Upper lobe of left lung (tissue), 6 donors: ENCODE measurements at regions not wholly inside any gene's neighbourhood (a gene's known extent, or its start where the extent isn't known, plus 50 kb on each side); places are given as distances from the start of the nearest gene placed in this dataset.

Source experiments
- ATAC-seq, 2 donors: fragments of 200-7000 bp; cut with Tn5 transposase; one replicate each; pipeline ENCODE4 v1.9.1; 2022; ENCODE audit warnings: mild to moderate bottlenecking in 2 of 2, moderate library complexity in 2 of 2; ENCODE audit not compliant: low FRiP score in 2 of 2
- DNase-seq, 2 donors: peaks; one replicate each; pipeline ENCODE4 v3.0.0-alpha.2; 2019 to 2020
- H3K27ac ChIP-seq, 4 donors: fragments of 200-600 bp; sonication (generic); one replicate each; pipeline ENCODE4 v1.5.1; 2016 to 2019
- H3K27me3 ChIP-seq, 4 donors: fragments of 200-600 bp; sonication (generic); one replicate each; pipeline ENCODE4 v1.5.1; 2017 to 2019
- H3K36me3 ChIP-seq, 4 donors: fragments of 200-600 bp; sonication (generic); one replicate each; pipeline ENCODE4 v1.5.1; 2016 to 2019
- H3K4me1 ChIP-seq, 4 donors: fragments of 200-600 bp; sonication (generic); one replicate each; pipeline ENCODE4 v1.5.1; 2018 to 2019
- H3K4me3 ChIP-seq, 4 donors: fragments of 200-600 bp; sonication (generic); one replicate each; pipeline ENCODE4 v1.5.1; 2017 to 2019; ENCODE audit warnings: mild to moderate bottlenecking in 2 of 4, moderate library complexity in 1 of 4
- H3K9me3 ChIP-seq, 4 donors: fragments of 200-600 bp; sonication (generic); one replicate each; pipeline ENCODE4 v1.5.1; 2018 to 2019
- CTCF ChIP-seq, 6 experiments: fragments of 450-650 bp in 4 of 6; fragments of 200-600 bp in 2 of 6; sonication (generic) in 2 of 6; IDR thresholded peaks; one replicate each; pipeline ENCODE4 v1.5.1; 2016 to 2019; ENCODE audit warnings: antibody characterized with exemption in 6 of 6
- EP300 ChIP-seq, 4 donors: sonication (generic); formaldehyde crosslinking; IDR thresholded peaks; one replicate each; pipeline ENCODE4 v1.5.1; 2017; ENCODE audit warnings: antibody characterized with exemption in 4 of 4, control low read depth in 2 of 4
- POLR2A ChIP-seq, 4 donors: fragments of 450-650 bp; IDR thresholded peaks; one replicate each; pipeline ENCODE4 v1.5.1; 2016 to 2017; ENCODE audit warnings: antibody characterized with exemption in 4 of 4, mild to moderate bottlenecking in 2 of 4
- POLR2AphosphoS5 ChIP-seq, 2 donors: sonication (generic); formaldehyde crosslinking; IDR thresholded peaks; one replicate each; pipeline ENCODE4 v1.5.1; 2017; ENCODE audit warnings: antibody characterized with exemption in 2 of 2
- WGBS, 2 donors: methylation state at CpG; one replicate each; pipeline ENCODE4 v1.1.5; 2017 to 2018; 5-methylcytosine and 5-hydroxymethylcytosine counted together
- donor health status: DM: no; HTN: no; CAD: no; lungs with moderate emphysema.
- donor health status: DM: no; HTN: yes; CAD: no; lungs with severe emphysema.

GRCh38 chr13:111017755-111018459, 97.2 kb upstream of the ARHGEF7 start:
- peaks cover 11 to 22% (median 16%) of the 10 kb centered on the region in 4 donors for H3K9me3 ChIP-seq
- DNase-seq (peak in 1 of 2 donors; percentile 65), ATAC-seq (no peak)

GRCh38 chr13:111013196-111013595, 98.3 kb upstream of the ANKRD10 start:
- no peaks in the 10 kb centered on the region for H3K27me3 ChIP-seq
- H3K27ac ChIP-seq = no peak overlapping the region
- H3K36me3 ChIP-seq = no peaks in the 10 kb centered on the region
- TF ChIP-seq EP300 (IDR thresholded peaks at IDR 0.05) (no peak), POLR2A (IDR thresholded peaks at IDR 0.05) (no peak), CTCF (IDR thresholded peaks at IDR 0.05) (no peak)
- H3K9me3 ChIP-seq = no peaks in the 10 kb centered on the region
- H3K4me1 ChIP-seq = no peaks in the 10 kb centered on the region
- no peak overlapping the region for H3K4me3 ChIP-seq
- 69 to 71% methylated on average over 3 of the region's 3 CpGs for WGBS, 2 donors
- no peak for DNase-seq
- no peak for ATAC-seq

More at GRCh38 chr13:111017755-111018459, 97.2 kb upstream of the ARHGEF7 start:
- Histone ChIP-seq H3K27ac (no peak overlapping the region), H3K27me3 (no peaks in the 10 kb centered on the region), H3K4me3 (no peak overlapping the region), H3K4me1 (no peaks in the 10 kb centered on the region), H3K36me3 (no peaks in the 10 kb centered on the region)
- WGBS, 2 donors = 91 to 93% methylated on average over 26 of the region's 26 CpGs
- TF ChIP-seq CTCF (IDR thresholded peaks at IDR 0.05) (no peak), EP300 (IDR thresholded peaks at IDR 0.05) (no peak), POLR2A (IDR thresholded peaks at IDR 0.05) (no peak), POLR2AphosphoS5 (IDR thresholded peaks at IDR 0.05) (no peak)

GRCh38 chr13:111011899-111012298, 97.0 kb upstream of the ANKRD10 start:
- 88 to 94% methylated on average over 2 to 3 of the region's 3 CpGs for WGBS, 2 donors
- no peaks in the 10 kb centered on the region for H3K36me3 ChIP-seq
- TF ChIP-seq POLR2A (IDR thresholded peaks at IDR 0.05) (no peak), CTCF (IDR thresholded peaks at IDR 0.05) (no peak), POLR2AphosphoS5 (IDR thresholded peaks at IDR 0.05) (no peak), EP300 (IDR thresholded peaks at IDR 0.05) (no peak)
- H3K4me3 ChIP-seq = no peak overlapping the region
- no peaks in the 10 kb centered on the region for H3K9me3 ChIP-seq
- DNase-seq (no peak), ATAC-seq (peak; percentile 55 to 63)
- H3K4me1 ChIP-seq = peaks cover 5 to 8% (median 7%) of the 10 kb centered on the region in 4 donors
- H3K27ac ChIP-seq = no peak overlapping the region
- no peaks in the 10 kb centered on the region for H3K27me3 ChIP-seq

GRCh38 chr13:111008351-111008750, 93.5 kb upstream of the ANKRD10 start:
- Histone ChIP-seq H3K9me3 (no peaks in the 10 kb centered on the region), H3K4me3 (no peak overlapping the region), H3K4me1 (peaks cover 10 to 24% (median 23%) of the 10 kb centered on the region in 4 donors), H3K27me3 (no peaks in the 10 kb centered on the region), H3K36me3 (no peaks in the 10 kb centered on the region), H3K27ac (no peak overlapping the region)
- 72 to 78% methylated on average over 6 of the region's 6 CpGs for WGBS, 2 donors
- no peak for ATAC-seq
- no peak for DNase-seq
- TF ChIP-seq EP300 (IDR thresholded peaks at IDR 0.05) (no peak), POLR2AphosphoS5 (IDR thresholded peaks at IDR 0.05) (no peak), POLR2A (IDR thresholded peaks at IDR 0.05) (no peak), CTCF (IDR thresholded peaks at IDR 0.05) (no peak)

- no peak overlapping the region for H3K4me3 ChIP-seq
- no peak for DNase-seq
- no peaks in the 10 kb centered on the region for H3K27me3 ChIP-seq
- ATAC-seq = no peak
- H3K4me1 ChIP-seq = peaks cover 10 to 24% (median 23%) of the 10 kb centered on the region in 4 donors
- H3K27ac ChIP-seq = peak overlapping the region; percentile 63 to 90 (median 80)
- 38 to 47% methylated on average over 3 of the region's 3 CpGs for WGBS, 2 donors
- H3K9me3 ChIP-seq = no peaks in the 10 kb centered on the region
- no peak for TF ChIP-seq EP300 (IDR thresholded peaks at IDR 0.05)
- no peak for TF ChIP-seq POLR2A (IDR thresholded peaks at IDR 0.05)
- no peak for TF ChIP-seq POLR2AphosphoS5 (IDR thresholded peaks at IDR 0.05)
- TF ChIP-seq CTCF (IDR thresholded peaks at IDR 0.05) = no peak
- no peaks in the 10 kb centered on the region for H3K36me3 ChIP-seq
These were observed 92.3 kb upstream of the ANKRD10 start for GRCh38 chr13:111007209-111007608.
